Smooth muscle cell (in vitro differentiated cells): ENCODE measurements at regions not wholly inside any gene's neighbourhood (a gene's known extent, or its start where the extent isn't known, plus 50 kb on each side); places are given as distances from the start of the nearest gene placed in this dataset.

ENCODE experiments used
- DNase-seq: peaks from one replicate; lab custom pipeline; 2025; ENCODE audit not compliant: unreplicated experiment; lab: John Stamatoyannopoulos, UW
- H2AFZ ChIP-seq: fragments of 200-600 bp; sonication (generic); 2 replicates; pipeline ENCODE4 v1.6.0; 2016; ENCODE audit warnings: antibody characterized with exemption, low read depth, mild to moderate bottlenecking
- H3F3A ChIP-seq: fragments of 200-600 bp; sonication (generic); 2 replicates; pipeline ENCODE4 v1.6.0; 2017; ENCODE audit warnings: antibody characterized with exemption, low read depth
- H3K27ac ChIP-seq: fragments of 200-600 bp; sonication (generic); 2 replicates; pipeline ENCODE4 v1.5.1; 2016; ENCODE audit warnings: low read depth, mild to moderate bottlenecking
- H3K27me3 ChIP-seq: fragments of 200-600 bp; sonication (generic); 2 replicates; pipeline ENCODE4 v1.6.1; 2016; ENCODE audit warnings: low read depth, mild to moderate bottlenecking
- H3K36me3 ChIP-seq: fragments of 200-600 bp; sonication (generic); 2 replicates; pipeline ENCODE4 v1.5.1; 2016; ENCODE audit warnings: low read depth
- H3K4me1 ChIP-seq: fragments of 200-600 bp; sonication (generic); 2 replicates; pipeline ENCODE4 v1.5.1; 2016; ENCODE audit warnings: low read depth
- H3K4me2 ChIP-seq: fragments of 200-600 bp; sonication (generic); 2 replicates; pipeline ENCODE4 v1.6.0; 2016; ENCODE audit warnings: mild to moderate bottlenecking
- H3K4me3 ChIP-seq: fragments of 200-600 bp; sonication (generic); 2 replicates; pipeline ENCODE4 v1.5.1; 2016; ENCODE audit warnings: mild to moderate bottlenecking
- H3K79me2 ChIP-seq: fragments of 200-600 bp; sonication (generic); 2 replicates; pipeline ENCODE4 v1.6.0; 2016; ENCODE audit warnings: low read depth, mild to moderate bottlenecking
- H3K9ac ChIP-seq: fragments of 200-600 bp; sonication (generic); 2 replicates; pipeline ENCODE4 v1.6.0; 2016; ENCODE audit warnings: low read depth
- H3K9me3 ChIP-seq: fragments of 200-600 bp; sonication (generic); replicated peaks from 2 replicates; pipeline ENCODE4 v1.5.1; 2016; ENCODE audit warnings: low read depth
- H4K20me1 ChIP-seq: fragments of 200-600 bp; sonication (generic); 2 replicates; pipeline ENCODE4 v1.6.0; 2016; ENCODE audit warnings: low read depth
- whole genome bisulfite sequencing: methylation state at CpG from one replicate; pipeline ENCODE4 v1.1.7; 2016; ENCODE audit warnings: low lambda C conversion rate; 5-methylcytosine and 5-hydroxymethylcytosine counted together
- TF ChIP-seq, protein P1 (sequence below): fragments of 200-600 bp; sonication (generic); IDR thresholded peaks from 2 replicates; pipeline ENCODE4 v1.5.1; 2017; ENCODE audit warnings: borderline replicate concordance, mild to moderate bottlenecking, antibody characterized with exemption; ENCODE audit not compliant: insufficient read depth, poor library complexity, severe bottlenecking

GRCh38 chr7:86437951-86438450 lies 205.7 kb upstream of the GRM3 start:
- Histone ChIP-seq H4K20me1 (no peaks in the 10 kb centered on the region), H3K9me3 (no peaks in the 10 kb centered on the region), H3K27ac (no peak overlapping the region), H3K4me1 (no peaks in the 10 kb centered on the region), H3K79me2 (no peaks in the 10 kb centered on the region), H3K4me3 (no peak overlapping the region), H3K9ac (no peak overlapping the region), H3K36me3 (no peaks in the 10 kb centered on the region), H3F3A (no peaks in the 10 kb centered on the region), H2AFZ (no peak overlapping the region), H3K27me3 (no peaks in the 10 kb centered on the region), H3K4me2 (no peak overlapping the region)
- TF ChIP-seq, protein P1, sequence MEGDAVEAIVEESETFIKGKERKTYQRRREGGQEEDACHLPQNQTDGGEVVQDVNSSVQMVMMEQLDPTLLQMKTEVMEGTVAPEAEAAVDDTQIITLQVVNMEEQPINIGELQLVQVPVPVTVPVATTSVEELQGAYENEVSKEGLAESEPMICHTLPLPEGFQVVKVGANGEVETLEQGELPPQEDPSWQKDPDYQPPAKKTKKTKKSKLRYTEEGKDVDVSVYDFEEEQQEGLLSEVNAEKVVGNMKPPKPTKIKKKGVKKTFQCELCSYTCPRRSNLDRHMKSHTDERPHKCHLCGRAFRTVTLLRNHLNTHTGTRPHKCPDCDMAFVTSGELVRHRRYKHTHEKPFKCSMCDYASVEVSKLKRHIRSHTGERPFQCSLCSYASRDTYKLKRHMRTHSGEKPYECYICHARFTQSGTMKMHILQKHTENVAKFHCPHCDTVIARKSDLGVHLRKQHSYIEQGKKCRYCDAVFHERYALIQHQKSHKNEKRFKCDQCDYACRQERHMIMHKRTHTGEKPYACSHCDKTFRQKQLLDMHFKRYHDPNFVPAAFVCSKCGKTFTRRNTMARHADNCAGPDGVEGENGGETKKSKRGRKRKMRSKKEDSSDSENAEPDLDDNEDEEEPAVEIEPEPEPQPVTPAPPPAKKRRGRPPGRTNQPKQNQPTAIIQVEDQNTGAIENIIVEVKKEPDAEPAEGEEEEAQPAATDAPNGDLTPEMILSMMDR, result no peak
- 69% methylated on average over 2 of the region's 2 CpGs for WGBS
- no peak for DNase-seq

GRCh38 chr7:86431761-86432160 lies 211.9 kb upstream of the GRM3 start:
- Histone ChIP-seq H3K4me3 (no peak overlapping the region), H3F3A (no peaks in the 10 kb centered on the region), H3K4me2 (no peak overlapping the region), H3K9me3 (no peaks in the 10 kb centered on the region), H2AFZ (no peak overlapping the region), H3K27ac (no peak overlapping the region), H4K20me1 (no peaks in the 10 kb centered on the region), H3K27me3 (no peaks in the 10 kb centered on the region), H3K79me2 (no peaks in the 10 kb centered on the region), H3K4me1 (no peaks in the 10 kb centered on the region), H3K9ac (no peak overlapping the region), H3K36me3 (no peaks in the 10 kb centered on the region)
- WGBS, result 93% methylated on average over 4 of the region's 4 CpGs
- TF ChIP-seq, protein P1, result no peak
- no peak for DNase-seq

- H3K4me3 ChIP-seq, result no peak overlapping the region
- H3K4me1 ChIP-seq, result no peaks in the 10 kb centered on the region
- TF ChIP-seq, protein P1, result no peak
- no peaks in the 10 kb centered on the region for H3K27me3 ChIP-seq
- H4K20me1 ChIP-seq, result no peaks in the 10 kb centered on the region
- no peak overlapping the region for H3K27ac ChIP-seq
- H3K9ac ChIP-seq, result no peak overlapping the region
- H3K9me3 ChIP-seq, result no peaks in the 10 kb centered on the region
- H3K4me2 ChIP-seq, result no peak overlapping the region
- DNase-seq, result no peak
- no peaks in the 10 kb centered on the region for H3K79me2 ChIP-seq
- H3K36me3 ChIP-seq, result no peaks in the 10 kb centered on the region
- H2AFZ ChIP-seq, result no peak overlapping the region
- no peaks in the 10 kb centered on the region for H3F3A ChIP-seq
- WGBS, result 37% methylated on average over 2 of the region's 2 CpGs
Observed at GRCh38 chr7:86411814-86412213, 231.9 kb upstream of the GRM3 start.

- no peaks in the 10 kb centered on the region for H4K20me1 ChIP-seq
- DNase-seq, result no peak
- no peaks in the 10 kb centered on the region for H3K4me1 ChIP-seq
- no peak overlapping the region for H3K4me2 ChIP-seq
- H3K27ac ChIP-seq, result no peak overlapping the region
- no peak overlapping the region for H3K4me3 ChIP-seq
- 91% methylated on average over 7 of the region's 7 CpGs for WGBS
- no peak overlapping the region for H2AFZ ChIP-seq
- H3K9ac ChIP-seq, result no peak overlapping the region
- TF ChIP-seq, protein P1, result no peak
- H3K9me3 ChIP-seq, result no peaks in the 10 kb centered on the region
- H3F3A ChIP-seq, result no peaks in the 10 kb centered on the region
- no peaks in the 10 kb centered on the region for H3K79me2 ChIP-seq
- no peaks in the 10 kb centered on the region for H3K36me3 ChIP-seq
- H3K27me3 ChIP-seq, result no peaks in the 10 kb centered on the region
Observed at GRCh38 chr7:86407291-86407690, 236.4 kb upstream of the GRM3 start.
